PC-9 (cell line): ENCODE measurements at regions not wholly inside any gene's neighbourhood (a gene's known extent, or its start where the extent isn't known, plus 50 kb on each side); places are given as distances from the start of the nearest gene placed in this dataset.

Experiments used
- BruUV-seq: library from RNA; stranded (reverse); fragments of 400-500 nt; replicated peaks from 2 replicates; lab custom pipeline; 2021; lab: Mats Ljungman, UMichigan
- CTCF ChIA-PET: fragments of 300-600 bp; sonication (Branson Sonifier 250); formaldehyde crosslinking; loops from one replicate; lab custom pipeline; 2022; ENCODE audit warnings: antibody characterized with exemption; lab: Charles Lee
- POLR2A ChIA-PET: fragments of 300-600 bp; sonication (Branson Sonifier 250); formaldehyde crosslinking; loops from one replicate; lab custom pipeline; 2022; ENCODE audit warnings: antibody characterized with exemption; ENCODE audit not compliant: unreplicated experiment; lab: Charles Lee
- DNase-seq, 2 experiments: peaks; one replicate each; pipeline versions ENCODE4 v3.0.0 to v3.0.0-alpha.2; 2015 to 2022; ENCODE audit warnings: mixed read lengths in 1 of 2
- H2AFZ ChIP-seq: fragments of 200-600 bp; sonication (generic); 2 replicates; pipeline ENCODE4 v1.8.1; 2017; ENCODE audit warnings: antibody characterized with exemption
- H3F3A ChIP-seq: fragments of 200-600 bp; sonication (generic); 2 replicates; pipeline ENCODE4 v1.8.1; 2017; ENCODE audit warnings: antibody characterized with exemption, mild to moderate bottlenecking, low read depth; ENCODE audit not compliant: insufficient read depth
- H3K27ac ChIP-seq: fragments of 200-600 bp; sonication (generic); 2 replicates; pipeline ENCODE4 v1.6.1; 2016; ENCODE audit warnings: mixed run types
- H3K27me3 ChIP-seq: fragments of 200-600 bp; sonication (generic); 2 replicates; pipeline ENCODE4 v1.6.1; 2016; ENCODE audit warnings: low read depth, mixed run types; ENCODE audit not compliant: insufficient read depth
- H3K36me3 ChIP-seq: fragments of 200-600 bp; sonication (generic); 2 replicates; pipeline ENCODE4 v1.6.1; 2016; ENCODE audit warnings: low read depth, mixed run types
- H3K4me1 ChIP-seq: fragments of 200-600 bp; sonication (generic); replicated peaks from 2 replicates; pipeline ENCODE4 v1.6.1; 2016; ENCODE audit warnings: mixed run types; ENCODE audit not compliant: insufficient read depth
- H3K4me2 ChIP-seq: fragments of 200-600 bp; sonication (generic); 2 replicates; pipeline ENCODE4 v1.6.1; 2017; ENCODE audit warnings: mixed run types
- H3K4me3 ChIP-seq: fragments of 200-600 bp; sonication (generic); 2 replicates; pipeline ENCODE4 v1.6.1; 2016; ENCODE audit warnings: mixed run types
- H3K79me2 ChIP-seq: fragments of 200-600 bp; sonication (generic); 2 replicates; pipeline ENCODE4 v1.6.1; 2017; ENCODE audit warnings: low read depth, mixed run types
- H3K9me2 ChIP-seq: fragments of 200-600 bp; sonication (generic); 2 replicates; pipeline ENCODE4 v1.8.1; 2017; ENCODE audit warnings: mild to moderate bottlenecking; ENCODE audit not compliant: insufficient read depth
- H3K9me3 ChIP-seq: fragments of 200-600 bp; sonication (generic); 2 replicates; pipeline ENCODE4 v1.8.1; 2016; ENCODE audit warnings: low read depth; ENCODE audit not compliant: insufficient read depth
- H4K20me1 ChIP-seq: fragments of 200-600 bp; sonication (generic); 2 replicates; pipeline ENCODE4 v1.8.1; 2017; ENCODE audit not compliant: insufficient read depth
- CTCF ChIP-seq: fragments of 200-600 bp; sonication (generic); conservative IDR thresholded peaks from 2 replicates; pipeline ENCODE4 v1.6.1; 2017; ENCODE audit warnings: mixed run types, antibody characterized with exemption, mild to moderate bottlenecking, moderate library complexity
- EZH2 ChIP-seq: fragments of 200-600 bp; sonication (generic); IDR thresholded peaks from 2 replicates; pipeline ENCODE4 v1.8.0; 2017; ENCODE audit warnings: antibody characterized with exemption, low read depth
- intact Hi-C: fragments of 100-400 bp; cut with micrococcal nuclease; formaldehyde crosslinking; loops from one replicate; pipeline ENCODE4 v1.10.0; 2022; ENCODE audit not compliant: unreplicated experiment

GRCh38 chr5:30994176-30994575 is 199.3 kb upstream of the CDH6 start:
- Histone ChIP-seq H3K27ac (no peak overlapping the region), H4K20me1 (no peaks in the 10 kb centered on the region), H3F3A (no peaks in the 10 kb centered on the region), H3K9me2 (no peaks in the 10 kb centered on the region), H3K4me1 (no peaks in the 10 kb centered on the region), H3K9me3 (no peaks in the 10 kb centered on the region), H3K27me3 (no peaks in the 10 kb centered on the region), H3K4me3 (no peak overlapping the region), H2AFZ (no peak overlapping the region), H3K4me2 (no peak overlapping the region), H3K36me3 (no peaks in the 10 kb centered on the region), H3K79me2 (no peaks in the 10 kb centered on the region)
- no peak for DNase-seq
- no peak for TF ChIP-seq EZH2
- TF ChIP-seq CTCF, result no peak
- CTCF ChIA-PET, result no interaction called here
- intact Hi-C loops, result no loop called here
- no TSS peak for BruUV-seq
- POLR2A ChIA-PET, result no interaction called here

- ChIA-PET CTCF (no interaction called here), POLR2A (interaction anchor here (0.7 kb wide), 1 partner anchor 910 kb away, joined by 5 read pairs; no protein-coding TSS in a partner anchor)
- Histone ChIP-seq H3K4me3 (no peak overlapping the region), H3K4me2 (peak overlapping the region; percentile 8; the same call in 1 of the 2 replicates), H4K20me1 (no peaks in the 10 kb centered on the region), H3K36me3 (no peaks in the 10 kb centered on the region), H3F3A (no peaks in the 10 kb centered on the region), H3K9me2 (no peaks in the 10 kb centered on the region), H2AFZ (no peak overlapping the region), H3K27ac (no peak overlapping the region), H3K4me1 (no peaks in the 10 kb centered on the region), H3K9me3 (no peaks in the 10 kb centered on the region), H3K27me3 (no peaks in the 10 kb centered on the region), H3K79me2 (no peaks in the 10 kb centered on the region)
- BruUV-seq, result no TSS peak
- intact Hi-C loops, result no loop called here
- no peak for DNase-seq
- no peak for TF ChIP-seq EZH2
- no peak for TF ChIP-seq CTCF
These were observed 202.0 kb upstream of the CDH6 start for GRCh38 chr5:30991462-30991861.

GRCh38 chr5:30981576-30981975 is 211.9 kb upstream of the CDH6 start:
- Histone ChIP-seq H3K9me3 (no peaks in the 10 kb centered on the region), H3K4me2 (no peak overlapping the region), H3K4me3 (no peak overlapping the region), H3K27me3 (no peaks in the 10 kb centered on the region), H3K79me2 (no peaks in the 10 kb centered on the region), H3K27ac (no peak overlapping the region), H3K9me2 (no peaks in the 10 kb centered on the region), H3K4me1 (no peaks in the 10 kb centered on the region), H2AFZ (no peak overlapping the region), H3K36me3 (no peaks in the 10 kb centered on the region), H3F3A (no peaks in the 10 kb centered on the region), H4K20me1 (no peaks in the 10 kb centered on the region)
- no peak for DNase-seq
- TF ChIP-seq EZH2, result no peak
- no peak for TF ChIP-seq CTCF
- CTCF ChIA-PET, result no interaction called here
- intact Hi-C loops, result loop anchor here (10.0 kb wide), 1 partner anchor 63 kb away; no protein-coding TSS in a partner anchor
- POLR2A ChIA-PET, result no interaction called here
- no TSS peak for BruUV-seq
